K562 (cell line): ENCODE measurements at regions not wholly inside any gene's neighbourhood (a gene's known extent, or its start where the extent isn't known, plus 50 kb on each side); places are given as distances from the start of the nearest gene placed in this dataset.

Experiments used
- ATAC-seq: fragments of 200-7000 bp; cut with Tn5 transposase; 3 replicates; pipeline ENCODE4 v1.9.1; 2020; ENCODE audit warnings: moderate library complexity
- BruUV-seq: library from RNA; stranded (reverse); fragments of 400-500 nt; replicated peaks from 2 replicates; lab custom pipeline; 2021; lab: Mats Ljungman, UMichigan
- CTCF ChIA-PET: fragments of 300-600 bp; formaldehyde crosslinking; extraction: SDS; loops from one replicate; lab custom pipeline; 2021; ENCODE audit warnings: low intra/inter-chr PET ratio; lab: Yijun Ruan, JAX
- POLR2A ChIA-PET: fragments of 300-600, 350-650 bp; sonication (Branson Sonifier 250); formaldehyde crosslinking; extraction: SDS; loops from one replicate; lab custom pipeline; 2021; ENCODE audit warnings: antibody characterized with exemption, inconsistent platforms; lab: Yijun Ruan, JAX
- DNase-seq, 4 experiments: peaks; one replicate each; pipeline versions ENCODE4 v3.0.0 to v3.0.0-alpha.2; 2011 to 2018; ENCODE audit warnings: low spot score in 3 of 4, mixed read lengths in 3 of 4; ENCODE audit errors: extremely low read depth in 1 of 4
- FAIRE-seq: peaks from 2 replicates; lab custom pipeline; 2011; peaks lifted over from hg19 to GRCh38; lab: Jason Lieb, UNC
- H2AFZ ChIP-seq: 2 replicates; pipeline ENCODE4 v1.6.0; 2011; ENCODE audit warnings: low read depth, low read length, control low read depth, inconsistent platforms
- H3K27ac ChIP-seq: fragments of 200-600 bp; 3 replicates; pipeline ENCODE4 v1.8.0; 2011; ENCODE audit warnings: low read depth, mild to moderate bottlenecking, control low read depth, inconsistent platforms, low read length, moderate library complexity, mixed read lengths; ENCODE audit errors: extremely low read depth
- H3K27me3 ChIP-seq, 2 experiments: fragments of 300-600 bp in 1 of 2; 2 replicates in 1 of 2; 3 replicates in 1 of 2; pipeline versions ENCODE4 v1.6.0 to v1.8.0; 2011; ENCODE audit warnings: inconsistent platforms in 2 of 2, low read length in 2 of 2, mild to moderate bottlenecking in 1 of 2, mixed read lengths in 1 of 2, moderate library complexity in 1 of 2; ENCODE audit not compliant: control insufficient read depth in 2 of 2, insufficient read depth in 2 of 2
- H3K36me3 ChIP-seq: fragments of 300-600 bp; 3 replicates; pipeline ENCODE4 v1.8.0; 2011; ENCODE audit warnings: mild to moderate bottlenecking, low read length, inconsistent platforms; ENCODE audit not compliant: control insufficient read depth, insufficient read depth
- H3K4me1 ChIP-seq, 2 experiments: fragments of 200-600 bp in 1 of 2; replicated peaks in 1 of 2; 2 replicates in 1 of 2; 3 replicates in 1 of 2; pipeline versions ENCODE4 v1.5.1 to v1.8.0; 2011; ENCODE audit warnings: inconsistent platforms in 2 of 2, low read length in 2 of 2, mild to moderate bottlenecking in 1 of 2, mixed read lengths in 1 of 2, moderate library complexity in 1 of 2; ENCODE audit not compliant: control insufficient read depth in 2 of 2, insufficient read depth in 2 of 2
- H3K4me2 ChIP-seq: 2 replicates; pipeline ENCODE4 v1.6.1; 2011; ENCODE audit warnings: low read length, control low read depth, inconsistent platforms, mixed read lengths; ENCODE audit not compliant: insufficient read depth
- H3K4me3 ChIP-seq: fragments of 200-600 bp; sonication (generic), shearing (Covaris generic); 2 replicates; pipeline ENCODE4 v1.5.1; 2016; ENCODE audit warnings: control low read depth, inconsistent platforms
- H3K79me2 ChIP-seq: fragments of 200-600 bp; 3 replicates; pipeline ENCODE4 v1.8.0; 2011; ENCODE audit warnings: low read length, inconsistent platforms; ENCODE audit not compliant: control insufficient read depth, insufficient read depth
- H3K9ac ChIP-seq, 2 experiments: 2 replicates each; pipeline versions ENCODE4 v1.6.0 to v1.6.1; 2011; ENCODE audit warnings: low read depth in 2 of 2, low read length in 2 of 2, control low read depth in 1 of 2, inconsistent platforms in 1 of 2, mild to moderate bottlenecking in 1 of 2, mixed read lengths in 1 of 2; ENCODE audit not compliant: insufficient read depth in 1 of 2
- H3K9me1 ChIP-seq: one replicate; pipeline ENCODE4 v1.6.0; 2011; ENCODE audit warnings: inconsistent platforms, mild to moderate bottlenecking, low read length, moderate library complexity; ENCODE audit not compliant: control insufficient read depth, insufficient read depth
- H3K9me3 ChIP-seq: replicated peaks from 2 replicates; pipeline ENCODE4 v1.5.1; 2011; ENCODE audit warnings: low read depth, low read length, inconsistent platforms; ENCODE audit not compliant: control insufficient read depth, insufficient read depth
- H4K20me1 ChIP-seq: replicated peaks from 2 replicates; pipeline ENCODE4 v1.6.1; 2011; ENCODE audit warnings: low read length, inconsistent platforms, mixed read lengths; ENCODE audit not compliant: control insufficient read depth, insufficient read depth
- ATF1 ChIP-seq, 2 experiments: fragments of 450-650 bp in 1 of 2; IDR thresholded peaks; 2 replicates each; pipeline ENCODE4 v1.6.1; 2016; ENCODE audit warnings: missing compliant biosample characterization in 1 of 2, missing genetic modification characterization in 1 of 2
- CBX1 ChIP-seq: sonication (generic); IDR thresholded peaks from 2 replicates; pipeline ENCODE4 v1.6.1; 2016; ENCODE audit warnings: antibody characterized with exemption, low read depth, mild to moderate bottlenecking
- CCNT2 ChIP-seq: IDR thresholded peaks from 2 replicates; pipeline ENCODE4 v1.6.1; 2011; ENCODE audit warnings: borderline replicate concordance, low read depth, mild to moderate bottlenecking, moderate library complexity, mixed read lengths, low read length; ENCODE audit not compliant: insufficient read length; ENCODE audit errors: extremely low read depth
- CREB1 ChIP-seq, 2 experiments: sonication (generic) in 1 of 2; formaldehyde crosslinking in 1 of 2; IDR thresholded peaks; 2 replicates each; pipeline versions ENCODE4 v1.6.1 to v1.8.0; 2012 to 2022; ENCODE audit warnings: inconsistent platforms in 1 of 2, mild to moderate bottlenecking in 1 of 2, missing genetic modification reagents in 1 of 2, moderate library complexity in 1 of 2
- EP400 ChIP-seq: fragments of 450-650 bp; IDR thresholded peaks from 2 replicates; pipeline ENCODE4 v1.6.1; 2017; ENCODE audit warnings: antibody characterized with exemption, mild to moderate bottlenecking, moderate library complexity
- HDAC2 ChIP-seq: fragments of 450-650 bp; IDR thresholded peaks from 2 replicates; pipeline ENCODE4 v1.6.1; 2016; ENCODE audit warnings: mild to moderate bottlenecking
- MXI1 ChIP-seq: IDR thresholded peaks from 2 replicates; pipeline ENCODE4 v1.6.1; 2011; ENCODE audit warnings: low read depth, mild to moderate bottlenecking, improper control_type of control experiment, low read length
- NCOA1 ChIP-seq: fragments of 450-650 bp; IDR thresholded peaks from 2 replicates; pipeline ENCODE4 v1.6.1; 2016; ENCODE audit warnings: low read depth
- WGBS: fragments of 100-300 bp; shearing (Covaris generic); methylation state at CpG from one replicate; pipeline ENCODE4 v1.1.6; 2016; ENCODE audit warnings: low coverage, mixed read lengths; ENCODE audit not compliant: insufficient coverage; ENCODE audit errors: missing lambda C conversion rate; 5-methylcytosine and 5-hydroxymethylcytosine counted together
- in situ Hi-C: fragments of 300-500 bp; cut with MboI; formaldehyde crosslinking; loops from 4 replicates; pipeline ENCODE4 v1.15.0; 2018; ENCODE audit warnings: inconsistent platforms, mixed read lengths
- intact Hi-C: fragments of 100-400 bp; cut with micrococcal nuclease; formaldehyde crosslinking; loops from 2 replicates; pipeline ENCODE4 v1.14.2; 2022
- TF ChIP-seq, protein P1 (sequence below), 3 experiments: fragments of 200-800 bp in 1 of 3; fragments of 250-450 bp in 1 of 3; fragments of 450-650 bp in 1 of 3; sonication (Bioruptor Pico) in 1 of 3; sonication (Bioruptor generic) in 1 of 3; formaldehyde crosslinking in 1 of 3; IDR thresholded peaks; 2 replicates each; pipeline versions ENCODE4 v1.6.1 to v1.8.0; 2016 to 2022; ENCODE audit warnings: mild to moderate bottlenecking in 2 of 3, missing genetic modification characterization in 2 of 3, missing compliant biosample characterization in 1 of 3, moderate library complexity in 1 of 3

DNA sequence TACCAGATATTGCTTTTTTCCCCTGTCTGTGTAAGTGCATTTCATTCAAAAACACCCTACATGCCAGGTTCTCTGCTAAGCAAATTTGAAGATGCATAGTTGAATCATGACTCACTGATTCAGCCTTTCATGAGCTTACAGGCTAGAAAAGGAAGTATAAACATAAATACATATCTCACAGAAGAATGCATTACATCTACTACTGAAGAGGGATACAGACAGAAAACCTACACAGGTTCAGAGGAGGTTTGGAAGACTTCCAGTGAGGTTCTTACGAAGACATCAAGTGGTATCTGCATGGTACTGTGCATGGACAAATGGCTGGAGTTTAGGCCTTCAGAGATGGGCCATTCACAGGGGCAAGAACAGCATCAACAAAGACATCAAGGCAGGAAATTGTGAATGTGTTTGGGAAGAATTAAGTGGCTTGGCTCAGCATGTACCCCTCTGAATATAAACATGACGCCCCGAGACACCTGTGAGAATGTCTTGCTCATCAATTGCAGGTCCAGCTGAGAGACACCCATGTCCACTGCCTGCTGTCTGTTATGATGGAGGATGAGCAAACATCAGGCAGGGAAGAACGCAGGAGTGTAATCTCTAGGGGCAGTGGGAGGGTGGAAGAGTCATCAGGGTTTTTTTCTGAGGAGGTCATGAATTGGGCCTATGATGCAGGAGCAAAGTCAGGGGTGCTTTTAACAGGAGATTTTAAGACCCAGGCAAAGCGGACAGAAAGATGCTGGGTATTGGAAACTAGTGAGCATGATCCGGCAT, 105.1 kb upstream of the GALNT15 start (continued):
- TF ChIP-seq HDAC2 (no peak), ATF1 (CRISPR knock-in tag; IDR thresholded peaks at IDR 0.05) (no peak), ATF1 (tag; IDR thresholded peaks at IDR 0.05) (no peak), EP400 (no peak)

DNA sequence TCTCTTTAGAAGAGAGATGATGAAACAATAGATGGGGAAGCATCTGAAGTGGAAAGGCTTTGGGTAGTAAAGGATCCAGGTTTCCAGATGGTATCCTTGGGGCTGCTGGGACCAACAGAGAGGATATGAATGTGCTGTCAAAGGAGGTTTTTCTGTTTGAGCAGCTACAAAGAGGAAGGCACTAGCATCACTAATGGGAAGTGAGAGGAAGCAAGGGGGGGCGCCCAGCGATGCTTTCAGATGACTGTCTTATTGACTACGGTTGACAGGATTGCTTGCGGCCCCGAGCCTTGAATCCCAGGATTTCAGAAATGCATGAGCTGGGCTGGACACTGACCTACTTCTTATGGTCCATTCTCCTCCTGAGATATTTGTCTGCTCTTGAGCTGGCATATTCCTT, 103.8 kb upstream of the GALNT15 start:
- in situ Hi-C loops: no loop called here
- CTCF ChIA-PET: no interaction called here
- no peak for FAIRE-seq

More for the DNA sequence above, 103.8 kb upstream of the GALNT15 start:
- H3K4me2 ChIP-seq: no peak overlapping the region
- H2AFZ ChIP-seq: no peak overlapping the region
- no peaks in the 10 kb centered on the region for H4K20me1 ChIP-seq
- H3K79me2 ChIP-seq: no peaks in the 10 kb centered on the region
- POLR2A ChIA-PET: interaction anchor here (0.6 to 1.1 kb wide), 3 partner anchors 17 to 28 kb away, joined by 3 to 6 read pairs (median 3); no protein-coding TSS in a partner anchor
- H3K9me1 ChIP-seq: no peaks in the 10 kb centered on the region
- no peaks in the 10 kb centered on the region for H3K4me1 ChIP-seq
- ATAC-seq: no peak
- intact Hi-C loops: no loop called here
- no peak overlapping the region for H3K9ac ChIP-seq
- no peaks in the 10 kb centered on the region for H3K27me3 ChIP-seq
- no peak for TF ChIP-seq CREB1 (IDR thresholded peaks at IDR 0.05)
- TF ChIP-seq CREB1 (CRISPR knock-in tag; IDR thresholded peaks at IDR 0.05): no peak
- no peak for TF ChIP-seq CCNT2
- no peak for TF ChIP-seq NCOA1
- TF ChIP-seq CBX1: no peak
- TF ChIP-seq, protein P1, sequence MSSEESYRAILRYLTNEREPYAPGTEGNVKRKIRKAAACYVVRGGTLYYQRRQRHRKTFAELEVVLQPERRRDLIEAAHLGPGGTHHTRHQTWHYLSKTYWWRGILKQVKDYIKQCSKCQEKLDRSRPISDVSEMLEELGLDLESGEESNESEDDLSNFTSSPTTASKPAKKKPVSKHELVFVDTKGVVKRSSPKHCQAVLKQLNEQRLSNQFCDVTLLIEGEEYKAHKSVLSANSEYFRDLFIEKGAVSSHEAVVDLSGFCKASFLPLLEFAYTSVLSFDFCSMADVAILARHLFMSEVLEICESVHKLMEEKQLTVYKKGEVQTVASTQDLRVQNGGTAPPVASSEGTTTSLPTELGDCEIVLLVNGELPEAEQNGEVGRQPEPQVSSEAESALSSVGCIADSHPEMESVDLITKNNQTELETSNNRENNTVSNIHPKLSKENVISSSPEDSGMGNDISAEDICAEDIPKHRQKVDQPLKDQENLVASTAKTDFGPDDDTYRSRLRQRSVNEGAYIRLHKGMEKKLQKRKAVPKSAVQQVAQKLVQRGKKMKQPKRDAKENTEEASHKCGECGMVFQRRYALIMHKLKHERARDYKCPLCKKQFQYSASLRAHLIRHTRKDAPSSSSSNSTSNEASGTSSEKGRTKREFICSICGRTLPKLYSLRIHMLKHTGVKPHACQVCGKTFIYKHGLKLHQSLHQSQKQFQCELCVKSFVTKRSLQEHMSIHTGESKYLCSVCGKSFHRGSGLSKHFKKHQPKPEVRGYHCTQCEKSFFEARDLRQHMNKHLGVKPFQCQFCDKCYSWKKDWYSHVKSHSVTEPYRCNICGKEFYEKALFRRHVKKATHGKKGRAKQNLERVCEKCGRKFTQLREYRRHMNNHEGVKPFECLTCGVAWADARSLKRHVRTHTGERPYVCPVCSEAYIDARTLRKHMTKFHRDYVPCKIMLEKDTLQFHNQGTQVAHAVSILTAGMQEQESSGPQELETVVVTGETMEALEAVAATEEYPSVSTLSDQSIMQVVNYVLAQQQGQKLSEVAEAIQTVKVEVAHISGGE (CRISPR knock-in tag; IDR thresholded peaks at IDR 0.05): no peak
- TF ChIP-seq MXI1: no peak
- no TSS peak for BruUV-seq
- 0% methylated on average over 5 of the region's 5 CpGs for WGBS
- H3K27ac ChIP-seq: no peak overlapping the region
- H3K9me3 ChIP-seq: no peaks in the 10 kb centered on the region
- no peaks in the 10 kb centered on the region for H3K36me3 ChIP-seq
- no peak overlapping the region for H3K4me3 ChIP-seq
- DNase-seq: no peak
